Frontal cortex (tissue), 3 donors: ENCODE measurements at regions not wholly inside any gene's neighbourhood (a gene's known extent, or its start where the extent isn't known, plus 50 kb on each side); places are given as distances from the start of the nearest gene placed in this dataset.

Source experiments
- DNase-seq, 2 donors: peaks; one replicate each; pipeline ENCODE4 v3.0.0; 2012; ENCODE audit warnings: low spot score in 2 of 2
- FAIRE-seq: peaks from 2 replicates; lab custom pipeline; 2012; peaks lifted over from hg19 to GRCh38; lab: Jason Lieb, UNC
- donor health status: control.
- donor health status: control.
- donor health status: control.

DNA sequence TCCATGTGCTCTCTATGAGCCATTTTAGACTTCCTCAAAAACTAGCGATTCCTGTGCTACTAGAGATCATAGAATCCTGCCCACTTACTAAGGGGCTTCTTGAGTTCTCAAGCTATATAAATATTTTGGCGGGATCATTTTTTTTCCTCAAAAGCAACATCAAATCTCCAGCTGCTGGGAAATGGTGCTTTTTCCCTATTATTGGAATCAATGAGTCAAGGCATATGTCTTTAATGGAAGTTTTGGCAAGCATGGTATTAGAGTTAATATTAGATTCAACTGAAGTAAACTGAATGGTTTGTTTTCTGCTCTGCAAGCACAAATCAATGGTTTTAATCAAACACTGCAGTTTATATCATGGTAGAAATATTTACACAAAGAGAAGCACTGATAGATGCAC is 369.9 kb upstream of the PTGER4 start:
- DNase-seq (no peak), FAIRE-seq (no peak)

DNA sequence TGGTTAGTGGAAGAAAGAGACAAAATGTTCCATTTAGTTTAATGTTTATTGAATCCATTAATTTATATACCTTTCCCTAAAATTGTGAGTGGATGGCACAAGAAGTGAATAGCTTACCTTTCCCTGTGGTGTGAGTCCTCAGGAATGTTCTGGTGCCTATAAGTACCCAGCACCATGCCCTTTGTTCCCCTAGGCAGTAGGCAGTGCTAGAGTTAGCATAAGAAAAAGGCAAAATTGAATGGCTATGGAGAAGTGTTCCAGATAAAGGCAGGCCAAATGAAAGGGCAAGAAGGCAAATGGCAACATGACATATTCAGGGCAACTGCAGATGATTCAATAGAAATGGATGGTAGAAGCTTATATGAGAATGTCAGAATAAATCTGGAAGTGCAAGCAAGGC is 370.8 kb upstream of the PTGER4 start:
- DNase-seq = no peak

DNA sequence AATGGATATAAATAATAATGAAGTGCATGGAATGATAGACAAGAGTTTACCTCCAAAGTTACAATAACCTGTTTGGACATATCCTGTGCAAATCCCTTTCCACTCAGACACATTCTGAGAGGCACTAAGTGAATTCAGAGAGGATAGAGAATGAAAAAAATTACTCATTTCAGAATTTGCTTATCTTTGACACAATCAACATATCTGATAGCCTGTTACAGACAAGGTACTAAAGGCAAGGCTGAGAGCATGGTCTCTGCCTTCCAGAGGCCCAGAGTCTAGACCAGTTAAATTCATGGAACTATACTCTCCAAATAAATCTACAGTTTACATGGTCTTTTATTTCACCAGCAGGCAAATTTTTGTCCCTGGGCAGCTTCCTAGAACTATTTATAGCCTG is 371.8 kb upstream of the PTGER4 start:
- FAIRE-seq (no peak), DNase-seq (no peak)

More for the DNA sequence above, 370.8 kb upstream of the PTGER4 start:
- no peak for FAIRE-seq

DNA sequence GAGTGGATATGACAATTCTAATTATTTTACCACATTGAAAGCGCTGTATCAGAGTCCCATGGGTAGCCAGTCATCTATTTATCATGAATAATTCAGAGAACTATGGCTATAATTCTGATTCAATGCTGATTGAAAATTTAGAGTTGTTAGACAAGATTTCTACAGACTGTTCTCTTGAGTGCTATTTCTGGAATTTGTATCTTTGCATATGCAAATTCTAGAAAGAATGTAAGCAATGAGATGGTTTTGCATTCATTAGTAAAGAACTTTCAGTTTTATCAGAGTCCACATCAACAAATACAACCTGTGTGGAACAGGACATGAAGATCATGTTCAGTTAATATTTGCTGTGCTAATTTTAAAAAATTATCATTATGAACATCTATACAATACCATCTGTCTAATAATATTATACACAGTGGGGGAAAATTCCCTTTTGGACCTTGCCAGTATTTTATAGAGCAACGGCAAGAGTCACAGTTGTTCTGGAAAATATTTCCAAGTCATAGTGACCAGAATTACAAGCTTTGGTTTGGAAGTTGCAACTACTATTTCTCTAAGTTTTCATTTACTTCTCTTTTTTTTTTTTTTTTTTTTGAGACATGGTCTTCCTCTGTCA is 372.7 kb upstream of the PTGER4 start:
- DNase-seq (no peak), FAIRE-seq (no peak)

DNA sequence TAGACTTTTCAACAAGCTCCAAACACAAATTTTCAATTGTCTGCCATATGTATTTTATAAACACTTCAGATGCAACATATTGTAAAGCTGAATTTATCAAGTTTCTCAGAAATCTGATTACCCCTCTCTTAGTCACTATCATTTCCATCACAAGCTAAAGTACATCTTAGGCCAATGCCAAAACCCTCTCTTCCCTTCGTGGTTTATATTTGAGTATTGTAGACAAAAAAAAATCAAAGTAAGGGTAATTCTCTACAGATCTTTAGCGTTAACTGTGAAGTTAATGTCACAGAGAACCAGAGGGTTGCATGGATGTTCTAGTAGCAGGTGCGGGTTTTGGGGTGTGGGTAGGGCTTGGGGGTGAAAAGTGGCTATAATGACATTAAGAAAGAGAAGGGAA is 387.7 kb upstream of the PTGER4 start:
- DNase-seq = no peak
- no peak for FAIRE-seq

DNA sequence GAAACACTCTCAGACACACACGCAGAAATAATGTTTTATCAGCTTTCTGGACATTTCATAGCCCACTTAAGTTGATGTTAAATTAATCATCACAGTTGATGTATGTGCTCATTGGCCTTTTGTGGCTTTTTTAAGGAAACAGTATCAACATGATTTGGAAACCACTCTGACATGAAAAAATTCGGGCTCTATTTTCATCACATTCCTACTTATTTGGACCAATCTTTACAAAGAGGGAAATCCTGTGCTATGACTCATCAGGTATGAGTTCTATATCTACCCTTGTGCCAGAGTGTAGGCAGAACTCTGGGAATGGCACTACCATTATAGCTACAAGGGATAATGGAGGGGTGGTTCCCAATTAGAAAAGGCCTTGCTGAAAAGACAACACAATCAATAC is 388.4 kb upstream of the PTGER4 start:
- DNase-seq (no peak), FAIRE-seq (no peak)

DNA sequence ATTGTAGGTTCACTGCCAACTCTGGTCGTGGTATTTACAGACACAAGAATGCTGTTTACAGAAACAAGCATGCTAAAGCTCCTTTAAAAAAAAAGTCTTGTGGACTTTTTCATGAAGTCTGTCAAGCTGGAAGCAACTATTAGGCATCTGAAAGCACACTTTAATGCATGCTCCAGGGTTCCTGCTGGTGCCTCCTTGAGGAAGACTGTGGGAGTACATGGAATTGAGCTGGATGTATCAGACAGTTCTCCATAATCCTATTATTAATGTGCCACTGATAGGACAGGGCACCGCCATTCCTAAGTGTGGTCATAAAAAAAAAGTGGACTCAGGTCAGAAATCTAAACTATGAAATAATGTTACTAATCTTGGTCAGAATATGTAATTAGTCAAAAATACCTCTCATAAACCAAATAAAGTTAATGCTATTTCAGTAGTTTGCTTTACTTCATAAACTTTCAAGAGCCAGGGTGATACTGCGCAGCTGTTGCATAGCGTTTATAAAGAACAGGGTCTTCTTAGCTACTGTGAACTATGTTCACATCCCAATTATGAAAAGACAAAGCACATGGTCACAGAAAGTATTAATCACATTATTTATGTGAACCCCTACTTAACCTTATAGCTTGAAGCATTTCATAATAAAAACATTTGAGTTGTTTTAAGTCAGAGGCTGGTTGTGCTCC is 390.8 kb upstream of the PTGER4 start:
- no peak for FAIRE-seq
- DNase-seq = no peak

DNA sequence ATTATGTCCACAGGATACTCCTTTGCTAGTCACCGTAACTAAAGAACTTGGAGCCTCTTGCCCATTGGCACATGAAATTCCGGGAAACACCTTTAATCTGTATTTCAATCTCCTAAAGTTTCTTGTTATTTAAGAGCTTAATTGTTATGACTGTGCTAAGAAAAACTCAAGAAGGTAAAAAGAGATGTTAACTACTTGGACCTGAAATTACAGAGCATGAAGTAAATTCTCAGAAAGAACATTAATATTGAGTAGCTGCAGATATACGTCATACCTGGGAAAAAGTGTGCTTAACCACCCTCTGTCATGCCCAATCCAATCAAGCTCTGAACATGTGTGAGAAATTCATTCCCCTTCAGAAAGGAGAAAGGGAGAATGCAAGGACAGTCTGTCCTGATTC is 394.9 kb upstream of the PTGER4 start:
- no peak for FAIRE-seq

DNA sequence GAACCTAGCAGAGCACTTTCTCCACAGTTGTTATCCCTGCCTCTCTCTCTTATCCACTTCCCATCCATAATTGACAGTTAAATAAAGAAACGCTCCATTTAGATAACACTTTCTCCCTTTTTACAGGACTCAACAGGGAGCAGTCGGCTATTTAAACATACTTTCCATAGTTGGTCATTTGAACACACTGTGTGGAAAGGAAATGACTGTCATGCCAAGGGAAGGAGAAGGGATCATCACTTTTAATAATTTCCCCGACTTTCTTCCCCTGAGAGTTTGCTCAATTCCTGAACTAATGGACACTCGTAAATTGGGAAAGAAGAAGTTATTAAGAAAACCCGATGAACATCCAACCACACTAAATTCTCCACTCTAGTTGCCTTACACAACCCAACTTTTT is 400.8 kb upstream of the PTGER4 start:
- DNase-seq (no peak), FAIRE-seq (no peak)

More for the DNA sequence above, 394.9 kb upstream of the PTGER4 start:
- no peak for DNase-seq

DNA sequence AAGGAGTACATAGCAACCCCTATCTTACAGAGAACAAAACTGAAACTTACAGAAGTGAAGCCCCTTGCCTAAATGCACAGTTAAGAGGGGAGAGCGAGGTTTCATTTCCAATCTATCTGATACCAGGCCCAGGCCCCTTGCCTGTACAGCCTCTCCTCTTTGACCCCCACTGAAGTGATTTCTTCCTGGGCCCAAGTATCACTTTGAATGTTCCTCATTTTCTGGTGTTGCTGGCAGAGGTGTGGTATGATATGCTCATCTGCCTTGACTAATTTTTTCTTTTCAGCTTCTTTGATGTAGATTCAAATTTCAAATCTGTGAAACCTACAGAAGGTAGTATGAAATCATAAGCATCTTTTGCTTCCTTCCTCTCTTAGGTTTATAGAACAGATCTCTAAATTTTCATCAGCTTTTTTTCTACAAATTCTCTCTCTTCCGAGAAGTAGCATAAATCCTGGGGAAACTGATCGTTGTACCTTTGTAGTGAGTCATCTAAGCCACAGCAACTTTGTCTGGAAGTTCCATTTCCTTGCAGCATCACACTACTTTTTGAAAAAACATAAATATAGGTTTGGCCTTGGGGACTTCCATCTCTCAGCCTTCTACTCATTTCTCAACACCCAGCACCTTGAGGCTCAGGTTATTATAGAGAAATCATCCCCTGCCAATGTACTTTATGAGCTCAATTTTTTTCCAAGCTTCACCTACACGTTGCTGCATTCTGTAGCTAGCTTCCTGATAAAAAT is 402.4 kb upstream of the PTGER4 start:
- DNase-seq = no peak
- no peak for FAIRE-seq

DNA sequence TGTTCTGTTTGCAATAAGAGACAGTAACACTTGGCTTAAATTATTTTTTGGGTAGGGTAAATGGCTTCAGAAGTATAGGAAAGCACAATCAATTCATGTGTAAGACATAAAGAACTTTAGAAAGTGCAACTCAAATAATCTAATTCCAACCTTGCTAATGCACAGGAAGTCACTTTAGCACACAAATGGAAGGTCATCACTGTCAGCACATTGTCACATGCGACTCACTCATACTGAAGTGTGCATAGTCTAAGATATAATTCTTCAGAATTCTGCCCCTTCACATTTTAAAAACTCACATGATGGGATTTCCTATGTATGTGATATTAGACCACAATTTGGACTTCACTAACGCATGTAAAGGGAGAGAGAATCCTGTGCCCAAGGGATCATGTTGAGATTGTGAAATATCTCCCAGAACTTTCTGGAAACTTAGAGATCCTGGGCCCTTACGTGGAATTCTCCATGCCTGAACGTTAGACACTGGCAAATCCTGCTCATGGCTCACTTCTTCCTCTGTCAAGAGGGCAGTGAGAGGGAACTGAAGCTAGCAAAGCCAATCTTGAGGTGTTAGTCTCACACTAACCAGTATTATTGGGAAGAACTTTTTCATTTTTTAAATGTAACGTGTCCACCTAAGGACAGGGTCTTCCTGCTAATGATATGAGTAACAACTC is 403.2 kb upstream of the PTGER4 start:
- FAIRE-seq (no peak), DNase-seq (no peak)

DNA sequence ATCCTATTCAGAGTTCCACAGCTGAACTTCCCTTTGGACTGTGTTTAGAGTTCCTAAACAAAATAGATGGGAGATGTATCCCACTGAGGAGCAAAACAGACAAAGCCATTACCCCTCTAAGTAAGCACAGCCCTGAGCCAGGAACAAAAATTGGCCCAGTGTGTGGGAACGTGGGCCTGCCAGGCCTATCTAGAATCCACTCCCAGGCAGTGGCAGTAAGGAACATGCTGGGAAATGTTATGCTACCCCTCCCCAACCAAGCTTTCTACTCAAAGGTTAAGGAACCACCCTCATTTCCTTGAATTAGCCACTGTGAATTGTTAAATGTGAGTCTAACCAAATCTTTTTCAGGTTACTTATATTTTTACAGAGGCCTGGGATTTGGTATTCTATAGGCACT is 405.1 kb upstream of the PTGER4 start:
- FAIRE-seq (no peak), DNase-seq (no peak)

DNA sequence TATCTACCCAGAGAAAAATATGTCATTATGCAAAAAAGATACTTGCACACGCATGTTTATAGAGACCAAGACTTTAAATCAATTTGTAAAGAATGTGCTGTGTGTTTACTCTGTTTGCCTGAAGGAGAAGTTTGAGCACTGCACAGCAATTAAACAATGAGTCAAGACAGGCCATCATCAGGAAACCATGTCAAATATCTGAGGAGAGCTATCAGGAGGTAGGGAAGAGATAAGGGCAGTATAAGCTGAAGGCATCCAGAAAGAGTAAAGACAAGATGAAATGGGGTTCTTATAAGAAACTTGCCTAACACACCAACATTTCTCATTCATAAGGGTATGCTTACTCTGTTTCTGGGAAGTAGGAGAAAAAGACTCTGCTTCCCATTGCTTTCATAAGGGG is 405.8 kb upstream of the PTGER4 start:
- FAIRE-seq (no peak), DNase-seq (no peak)

DNA sequence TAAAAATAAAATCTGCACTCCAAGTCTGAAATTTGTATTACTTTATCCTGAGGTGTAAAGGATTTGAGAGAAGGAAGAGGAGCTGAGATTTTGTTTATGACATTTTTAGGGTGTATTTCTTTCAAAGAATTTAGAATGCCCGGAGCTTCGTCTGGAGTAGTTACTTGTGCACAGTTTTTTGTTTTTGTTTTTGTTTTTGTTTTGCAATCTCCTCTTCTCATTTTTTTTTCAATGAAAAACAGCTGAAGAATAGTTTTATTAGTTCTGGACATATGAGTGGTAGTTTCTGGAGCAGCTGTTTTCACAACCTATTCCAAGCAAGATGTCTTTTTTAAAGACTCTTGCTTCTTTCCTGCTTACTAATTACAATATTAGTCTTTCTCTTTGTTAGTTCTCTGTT is 408.2 kb upstream of the PTGER4 start:
- DNase-seq (no peak), FAIRE-seq (no peak)

DNA sequence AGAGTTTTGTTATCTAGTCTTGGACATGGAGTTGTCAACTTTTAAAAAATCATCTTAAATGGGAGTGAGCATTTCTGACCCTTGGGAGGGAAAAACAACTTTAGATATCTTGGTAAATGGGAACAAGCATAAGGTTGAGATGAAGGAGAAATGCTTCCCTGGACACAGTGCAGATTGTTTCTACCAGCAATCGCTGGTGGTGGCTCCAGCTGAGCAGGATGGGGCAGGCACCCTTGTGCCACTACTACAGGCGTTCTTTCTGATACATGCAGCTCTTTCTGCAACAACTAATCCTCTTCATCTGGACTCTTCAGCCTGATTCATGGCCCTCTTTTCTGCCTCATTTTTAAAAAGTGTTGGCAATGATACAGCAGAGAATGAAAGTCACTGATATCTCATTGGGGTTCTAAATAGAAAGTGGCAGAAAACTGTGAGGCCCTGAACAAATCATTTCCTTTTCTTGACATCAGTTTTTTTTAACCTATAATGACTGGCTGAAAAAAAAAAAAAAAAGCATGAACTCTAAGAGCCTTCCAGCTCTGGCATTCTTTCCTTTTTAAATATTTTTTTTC is 409.4 kb upstream of the PTGER4 start:
- no peak for FAIRE-seq

DNA sequence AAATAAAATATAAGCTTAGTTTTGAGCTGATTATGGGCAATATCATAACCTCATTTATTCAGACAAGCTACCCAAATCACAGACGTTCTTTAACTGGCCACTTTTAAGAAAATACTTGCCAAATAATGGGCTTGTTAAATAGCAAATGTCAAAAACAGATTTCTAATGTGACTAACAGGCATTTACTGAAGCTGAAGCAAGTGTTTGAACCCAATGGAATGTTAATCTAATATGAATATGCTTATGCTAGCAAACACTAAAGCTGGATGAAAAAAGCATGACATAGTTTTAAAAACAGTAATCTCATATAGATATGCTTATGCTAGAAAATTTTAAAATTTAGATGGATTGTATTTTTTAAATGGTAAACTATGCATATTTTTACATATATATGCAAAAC is 411.6 kb upstream of the PTGER4 start:
- FAIRE-seq (no peak), DNase-seq (no peak)

More for the DNA sequence above, 409.4 kb upstream of the PTGER4 start:
- no peak for DNase-seq

DNA sequence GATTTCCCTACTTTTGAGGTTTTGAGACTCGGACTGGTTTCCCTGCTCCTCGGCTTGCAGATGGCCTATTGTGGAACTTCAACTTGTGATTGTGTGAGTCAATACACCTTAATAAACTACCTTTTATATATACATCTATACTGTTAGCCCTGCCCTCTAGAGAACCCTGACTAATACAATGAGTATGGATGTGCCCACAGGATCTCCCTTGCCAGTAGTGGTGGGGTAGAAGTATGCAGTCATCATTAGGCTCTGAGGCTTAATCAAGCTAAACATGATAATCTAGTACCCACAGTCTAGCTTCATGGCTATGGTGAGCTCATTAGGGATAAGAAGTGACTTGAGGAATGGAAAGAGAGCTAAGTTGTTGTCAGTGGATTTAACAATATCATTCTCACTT is 412.8 kb upstream of the PTGER4 start:
- DNase-seq (no peak), FAIRE-seq (no peak)

DNA sequence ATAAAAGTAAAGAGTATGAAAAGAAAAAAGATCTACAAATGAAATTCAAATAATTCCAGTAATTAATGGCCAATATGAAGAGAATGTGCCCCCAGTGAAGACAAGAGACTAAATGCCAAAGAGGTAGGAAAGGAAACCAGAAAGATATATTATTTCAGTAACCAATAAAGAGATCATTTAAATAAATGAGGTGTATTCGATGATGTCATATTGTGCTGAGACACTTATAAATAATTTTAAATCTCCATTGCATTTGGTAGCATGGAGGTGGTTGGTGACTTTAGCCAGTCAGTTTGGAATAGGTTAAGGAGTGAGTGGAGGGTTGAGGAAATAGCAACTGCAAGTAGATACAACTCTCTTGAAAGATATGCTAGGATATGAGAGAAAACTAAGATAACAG is 417.7 kb upstream of the PTGER4 start:
- DNase-seq = no peak
- FAIRE-seq = no peak

DNA sequence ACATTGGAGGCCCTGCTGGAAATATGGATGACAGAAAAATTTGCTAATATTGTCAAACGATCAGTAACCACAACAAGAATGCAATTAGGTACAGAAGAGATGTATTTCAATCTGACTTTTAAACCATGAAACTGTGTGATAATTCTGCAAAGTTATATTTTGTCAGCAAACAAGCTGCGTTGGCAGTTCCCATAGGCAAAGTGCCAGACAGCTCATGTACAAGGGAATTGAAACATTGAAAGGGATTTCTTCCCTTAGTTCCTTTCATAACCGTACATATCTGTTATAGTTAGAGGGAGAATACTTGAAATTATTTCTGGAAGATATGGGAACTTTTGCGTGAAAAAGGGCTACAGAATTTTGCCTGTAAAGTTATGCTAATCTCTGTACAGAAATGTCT is 419.4 kb upstream of the PTGER4 start:
- DNase-seq = no peak
- FAIRE-seq = no peak

DNA sequence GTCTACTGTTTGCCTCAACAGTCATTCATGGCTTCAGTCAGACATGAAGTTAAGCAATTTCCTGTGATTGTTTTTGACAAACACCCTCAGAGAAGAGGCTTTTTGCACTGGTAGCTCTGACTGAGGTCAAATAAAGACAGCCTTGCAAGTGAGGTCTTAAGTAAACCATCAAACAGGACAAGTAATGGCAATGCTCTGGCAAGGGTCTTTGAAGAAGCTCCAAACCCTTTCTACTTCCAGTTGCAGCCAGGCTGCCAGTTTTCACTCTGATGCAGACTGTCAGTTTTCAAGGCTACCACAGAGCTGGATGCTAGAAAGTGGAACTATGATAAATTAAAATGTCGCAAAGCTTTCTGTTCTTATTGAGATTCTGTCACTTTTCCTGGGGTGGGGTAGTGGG is 421.5 kb upstream of the PTGER4 start:
- FAIRE-seq (no peak), DNase-seq (no peak)

DNA sequence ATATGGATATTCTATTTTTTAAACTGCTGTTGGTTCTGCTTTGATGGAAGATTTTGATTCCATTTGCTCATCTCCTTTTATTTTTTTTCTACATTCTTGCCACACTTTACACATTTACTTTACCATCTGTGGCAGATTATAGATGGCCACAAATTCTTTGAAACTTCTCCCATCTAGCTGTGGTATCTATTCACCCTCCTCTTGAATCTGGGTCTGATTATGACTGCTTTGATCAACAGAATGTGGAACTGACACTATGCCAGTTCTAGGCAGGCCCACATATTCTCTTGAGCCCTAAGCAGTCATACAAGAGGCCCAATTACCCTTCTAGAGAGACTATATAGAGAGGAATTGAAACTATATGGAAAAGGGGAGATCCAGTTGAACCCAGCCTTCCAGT is 439.0 kb upstream of the PTGER4 start:
- FAIRE-seq (no peak), DNase-seq (no peak)
